HG03457 (cell line): ENCODE measurements at regions not wholly inside any gene's neighbourhood (a gene's known extent, or its start where the extent isn't known, plus 50 kb on each side); places are given as distances from the start of the nearest gene placed in this dataset.
"Not testable (repeated sequence)": the region's sequence is repeated elsewhere in the genome, so short reads cannot be mapped to it uniquely, and the experiment has no call there.

Experiments
- ATAC-seq: cut with Tn5 transposase; IDR thresholded peaks from one replicate; pipeline ENCODE4 v1.9.1; 2021; ENCODE audit warnings: moderate number of reproducible peaks; ENCODE audit not compliant: unreplicated experiment

- no peak for ATAC-seq
Measured at GRCh38 chr1:94769551-94769950, 50.6 kb upstream of the SLC44A3 start.

DNA sequence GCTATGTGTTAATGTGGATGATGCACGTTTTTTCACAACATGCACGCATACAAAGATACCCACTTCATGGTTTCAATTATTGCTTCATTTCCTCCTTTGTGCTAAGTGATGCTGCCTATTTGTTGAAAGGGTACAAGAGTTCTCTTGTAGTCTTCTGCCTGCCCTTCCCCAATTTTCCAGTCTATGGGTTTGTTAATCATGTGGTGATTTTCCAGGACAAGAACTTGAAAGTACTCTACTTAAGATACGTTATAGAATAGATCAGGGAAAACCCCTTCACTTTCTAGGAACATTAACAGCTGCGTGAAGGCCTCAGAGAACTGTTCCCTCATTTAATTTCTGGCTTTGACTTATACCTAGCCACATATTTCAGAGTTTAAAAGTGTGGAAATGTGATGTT lies 52.1 kb upstream of the SLC44A3 start:
- no peak for ATAC-seq

DNA sequence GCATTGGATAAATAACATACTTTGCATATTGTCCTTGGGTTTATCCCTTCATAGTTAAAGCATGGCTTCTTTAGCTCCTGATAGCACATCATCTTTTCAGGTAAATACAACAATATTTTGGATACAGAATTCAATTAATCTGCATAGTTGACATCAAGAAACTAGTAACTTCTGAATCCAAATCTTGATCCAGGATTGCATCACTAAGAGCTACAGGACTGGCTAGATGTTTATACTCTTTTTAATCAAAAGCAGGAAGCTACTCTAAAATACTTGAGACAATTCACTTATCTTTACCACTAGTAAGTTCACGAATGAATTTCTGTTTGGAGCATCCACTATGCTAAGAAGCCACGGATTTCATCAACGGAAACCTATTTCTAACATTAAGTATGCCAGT lies 54.2 kb upstream of the SLC44A3 start:
- ATAC-seq, result no peak

GRCh38 chr1:94759188-94759587 lies 61.0 kb upstream of the SLC44A3 start:
- no peak for ATAC-seq

DNA sequence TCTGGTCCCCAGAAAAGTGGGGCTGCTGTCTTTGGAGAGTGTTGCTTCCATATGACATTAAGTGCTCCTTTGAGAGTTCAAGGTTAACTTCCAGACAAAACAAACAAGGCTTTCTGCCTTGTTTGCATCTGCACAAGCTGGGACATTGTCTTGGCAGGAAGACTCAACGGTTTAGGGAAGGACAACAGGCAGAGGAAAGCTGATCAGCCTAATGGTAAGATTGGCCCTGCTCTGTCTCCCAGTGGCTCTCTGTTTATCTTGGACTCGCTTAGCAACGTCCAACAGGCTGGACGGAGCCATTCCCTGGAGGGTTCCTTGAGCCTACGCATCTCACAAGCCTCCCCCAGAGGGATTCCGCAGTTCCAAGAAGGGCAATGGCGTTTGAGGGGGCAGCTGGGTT lies 62.2 kb upstream of the SLC44A3 start:
- ATAC-seq, result no peak

GRCh38 chr1:94755675-94756074 lies 64.5 kb upstream of the SLC44A3 start:
- ATAC-seq, result no peak

- ATAC-seq, result not testable (repeated sequence)
Measured at GRCh38 chr1:94755016-94755415, 65.1 kb upstream of the SLC44A3 start.

DNA sequence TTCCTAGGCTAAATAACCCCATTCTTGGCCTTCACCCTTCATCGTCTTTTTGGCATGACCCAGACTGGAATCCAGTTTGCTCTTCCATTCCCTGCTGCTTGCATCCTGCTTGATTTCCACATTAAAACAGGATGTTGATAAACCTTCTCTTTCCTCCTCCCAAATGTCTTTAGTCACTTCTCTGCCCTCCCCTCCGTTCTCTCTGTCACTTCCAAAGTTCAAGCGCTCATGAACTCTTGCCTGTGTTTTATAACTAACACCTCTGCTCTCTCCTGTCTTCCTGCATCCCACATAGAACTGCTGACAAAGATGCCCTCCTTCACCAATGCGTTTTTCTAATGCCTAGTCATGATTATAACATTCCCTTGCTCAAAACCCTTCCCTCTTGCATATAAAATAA lies 65.6 kb upstream of the SLC44A3 start:
- no peak for ATAC-seq

DNA sequence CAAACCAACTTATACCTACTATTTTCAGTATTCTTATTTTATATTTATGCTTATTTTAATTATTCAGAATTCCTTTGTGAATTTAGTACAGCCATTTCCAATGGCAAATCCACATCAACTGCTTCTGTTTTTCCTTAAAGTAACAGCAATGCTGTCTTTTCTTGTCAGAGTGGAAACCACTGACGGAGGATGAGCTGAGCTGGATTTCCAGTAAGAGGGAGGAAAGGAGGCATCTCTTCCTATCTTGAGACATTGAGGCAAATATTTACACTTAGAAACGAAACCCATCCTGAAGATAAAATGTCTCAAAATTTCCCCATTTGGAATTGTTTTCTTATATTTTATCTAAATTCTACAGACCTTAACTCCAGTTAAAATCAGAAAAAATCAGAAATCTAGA lies 66.1 kb upstream of the SLC44A3 start:
- no peak for ATAC-seq

DNA sequence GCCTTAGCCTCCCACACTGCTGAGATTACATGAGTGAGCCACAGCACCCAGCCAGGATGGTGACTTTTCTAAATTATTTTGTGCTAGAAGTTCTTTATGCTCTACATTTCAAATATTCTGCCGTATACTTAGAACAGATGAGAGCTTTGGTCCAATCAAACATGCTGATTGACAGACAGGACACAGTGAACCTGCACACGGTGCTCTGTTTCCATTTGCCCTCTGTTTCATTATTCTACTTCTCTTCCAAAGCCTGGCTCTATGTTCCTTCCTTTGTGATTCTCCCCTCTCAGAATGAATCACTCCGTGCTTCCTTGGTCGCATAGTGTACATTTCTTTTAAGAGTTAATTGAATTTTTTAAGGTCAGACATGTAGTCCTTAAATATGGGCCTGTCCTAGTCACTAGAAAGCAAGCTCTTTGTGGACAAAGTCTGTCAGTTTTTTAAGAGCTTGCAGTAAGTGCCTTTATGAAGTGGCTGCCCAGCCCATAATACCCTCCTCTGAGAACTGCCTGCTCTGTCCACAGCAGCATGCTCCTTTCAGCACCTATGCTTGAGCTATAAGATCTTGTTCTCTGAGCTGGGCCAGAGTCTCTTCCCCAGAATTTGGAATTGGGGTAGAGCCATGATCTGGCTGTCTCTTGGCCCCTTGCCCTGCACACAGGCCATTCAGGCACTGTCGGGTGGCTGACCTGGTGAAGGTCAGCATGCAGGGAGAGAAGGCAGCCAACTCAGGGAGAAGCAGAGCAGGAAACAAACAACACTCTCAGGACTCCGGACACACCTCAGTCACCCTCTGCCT lies 66.8 kb upstream of the SLC44A3 start:
- ATAC-seq, result no peak

- not testable (repeated sequence) for ATAC-seq
Measured at GRCh38 chr1:94751483-94751882, 68.7 kb upstream of the SLC44A3 start.

DNA sequence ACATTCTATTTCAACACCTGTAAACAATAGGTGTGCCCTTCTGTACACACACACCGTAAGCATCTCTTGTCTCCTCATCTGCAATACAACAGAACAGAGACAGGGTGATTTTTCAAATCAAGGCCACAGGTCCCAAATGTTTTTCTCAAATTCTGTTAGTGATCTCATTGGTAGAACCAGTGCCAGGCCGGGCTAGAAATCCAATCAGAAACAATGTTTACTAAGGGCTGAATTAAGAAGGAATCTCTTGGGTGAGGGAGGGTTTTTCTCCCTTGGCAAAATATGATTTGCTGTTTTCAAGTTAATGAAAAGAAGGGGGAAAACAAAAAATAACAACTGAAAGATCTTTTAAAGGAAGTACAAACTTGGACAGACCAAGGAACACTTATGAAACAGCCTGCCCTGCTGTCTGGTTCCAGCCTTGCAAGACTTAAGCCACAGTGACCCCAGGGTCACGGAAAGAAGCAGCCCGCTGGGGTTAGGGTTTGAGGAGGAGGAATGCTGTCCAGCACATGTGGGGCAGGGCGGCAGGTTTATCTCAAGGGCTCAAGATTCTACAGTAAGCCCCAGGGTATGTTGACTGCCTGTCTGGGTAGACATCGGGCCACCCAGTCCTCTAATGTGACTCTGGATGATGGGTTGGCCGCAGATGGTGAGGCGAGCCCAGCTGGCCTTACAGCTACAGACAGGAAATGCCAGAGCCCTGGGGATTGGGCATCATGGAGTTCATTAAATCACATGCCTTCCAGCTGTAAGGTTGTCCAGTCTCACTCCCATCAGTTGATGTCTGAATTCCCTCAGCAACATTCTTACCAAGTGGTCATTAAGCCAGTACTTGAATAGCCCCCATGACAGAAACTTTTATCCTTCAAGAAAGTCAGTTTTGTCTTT lies 73.3 kb upstream of the SLC44A3 start:
- no peak for ATAC-seq

DNA sequence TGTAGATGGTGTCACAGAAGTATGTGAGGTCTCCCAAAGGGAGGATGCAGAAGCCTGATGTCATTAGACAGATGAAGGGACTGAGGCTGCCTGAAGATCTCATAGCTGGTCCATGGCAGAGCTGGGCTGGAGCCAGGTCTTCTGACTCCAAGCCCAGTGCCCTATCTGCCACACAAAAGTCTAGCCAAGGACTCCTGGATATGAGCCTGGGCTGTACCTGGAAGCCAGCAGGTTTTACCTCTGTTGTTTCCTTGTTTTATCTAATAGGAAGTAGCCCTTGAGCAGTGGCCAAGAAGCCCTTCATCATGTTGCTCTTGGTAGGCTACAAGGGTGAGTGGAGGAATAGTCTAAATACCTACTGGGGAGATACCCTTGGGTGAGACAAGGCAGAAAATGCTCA lies 74.4 kb upstream of the SLC44A3 start:
- ATAC-seq, result no peak

DNA sequence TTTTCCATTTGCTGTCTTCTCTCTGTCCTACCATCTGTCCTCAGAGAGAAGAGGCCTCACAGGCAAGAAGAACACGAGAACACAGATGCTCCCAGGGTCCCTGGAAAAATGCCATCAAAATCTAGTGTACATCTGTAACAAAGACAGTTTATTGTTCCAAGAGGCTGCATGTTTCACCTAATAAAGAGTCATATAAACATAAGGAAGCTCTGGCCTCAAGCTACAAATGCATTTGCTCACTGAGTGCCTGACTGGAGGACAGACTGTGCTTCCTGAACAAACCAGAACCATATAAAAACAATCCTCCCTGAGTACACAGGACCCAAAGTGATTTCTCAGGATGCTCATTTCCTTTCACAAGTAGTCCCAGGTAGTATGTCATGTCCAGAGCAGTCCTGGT lies 76.3 kb upstream of the SLC44A3 start:
- no peak for ATAC-seq

- no peak for ATAC-seq
Measured at GRCh38 chr1:94741996-94742395, 78.2 kb upstream of the SLC44A3 start.

GRCh38 chr1:94741510-94741909 lies 78.6 kb upstream of the SLC44A3 start:
- ATAC-seq, result no peak

GRCh38 chr1:94739521-94740061 lies 80.6 kb upstream of the SLC44A3 start:
- ATAC-seq, result no peak

DNA sequence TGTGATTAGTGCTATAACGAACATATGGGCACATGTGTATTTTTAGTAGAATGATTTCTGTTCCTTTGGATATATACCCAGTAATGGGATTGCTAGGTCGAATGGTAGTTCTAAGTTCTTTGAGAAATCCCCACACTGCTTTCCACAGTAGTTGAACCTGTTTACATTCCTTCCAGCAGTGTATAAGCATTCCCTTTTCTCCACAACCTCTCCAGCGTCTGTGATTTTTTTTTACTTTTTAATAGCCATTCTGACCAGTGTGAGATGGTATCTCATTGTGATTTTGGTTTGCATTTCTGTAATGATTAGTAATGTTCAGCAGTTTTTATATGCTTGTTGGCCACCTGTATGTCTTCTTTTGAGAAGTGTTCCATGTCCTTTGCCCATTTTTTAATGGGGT lies 81.8 kb upstream of the SLC44A3 start:
- no peak for ATAC-seq

- ATAC-seq, result no peak
Measured at GRCh38 chr1:94737124-94737998, 82.8 kb upstream of the SLC44A3 start.

DNA sequence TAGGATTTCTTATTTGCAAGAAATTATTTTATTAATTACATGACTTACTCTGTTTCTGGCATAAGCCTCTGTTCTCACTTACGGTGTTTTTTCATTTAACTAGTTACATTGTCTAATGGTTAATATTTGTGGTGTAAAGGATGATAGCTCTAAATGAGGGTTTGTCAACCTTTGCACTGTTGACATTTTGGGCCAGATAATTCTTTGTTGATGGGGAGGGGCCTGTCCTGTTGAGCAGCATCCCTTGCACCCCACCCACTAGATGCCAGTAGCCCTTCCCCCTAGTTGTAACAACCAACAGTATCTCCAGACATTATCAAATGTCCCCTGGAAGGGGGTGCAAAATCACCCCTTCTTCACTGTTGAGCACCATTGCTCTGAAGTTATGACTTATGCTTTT lies 83.6 kb upstream of the SLC44A3 start:
- no peak for ATAC-seq

- ATAC-seq, result no peak
Measured at GRCh38 chr1:94736073-94736472, 84.1 kb upstream of the SLC44A3 start.
